Activated CD8-positive, alpha-beta memory T cell treated with anti-CD3 and anti-CD28 coated beads, Interleukin-2, amount 10 ng/mL, durations not matched to agents 7 days and 5 days (primary cell): ENCODE measurements at regions not wholly inside any gene's neighbourhood (a gene's known extent, or its start where the extent isn't known, plus 50 kb on each side); places are given as distances from the start of the nearest gene placed in this dataset.

Experiments
- ATAC-seq: fragments of 150-1000 bp; cut with Tn5 transposase; one replicate; pipeline ENCODE4 v1.10.0; 2021; ENCODE audit warnings: moderate library complexity
- CTCF ChIA-PET: fragments of 350-600 bp; sonication (Branson Sonifier 250); formaldehyde crosslinking; loops from one replicate; lab custom pipeline; 2021; ENCODE audit warnings: antibody characterized with exemption; lab: Charles Lee
- DNase-seq: peaks from one replicate; pipeline ENCODE4 v3.0.0-alpha.2; 2020
- H3K27ac Mint-ChIP-seq: one replicate; pipeline ENCODE4 v1.8.0; 2021; ENCODE audit warnings: mild to moderate bottlenecking, mixed read lengths
- H3K27me3 Mint-ChIP-seq: one replicate; pipeline ENCODE4 v1.8.0; 2021; ENCODE audit warnings: mixed read lengths
- H3K36me3 Mint-ChIP-seq: one replicate; pipeline ENCODE4 v1.8.0; 2021; ENCODE audit warnings: mild to moderate bottlenecking, mixed read lengths
- H3K4me1 Mint-ChIP-seq: one replicate; pipeline ENCODE4 v1.8.0; 2021; ENCODE audit warnings: mixed read lengths
- H3K4me3 Mint-ChIP-seq: one replicate; pipeline ENCODE4 v1.8.0; 2021; ENCODE audit warnings: mild to moderate bottlenecking, moderate library complexity, mixed read lengths
- H3K9me3 Mint-ChIP-seq: one replicate; pipeline ENCODE4 v1.8.0; 2022; ENCODE audit warnings: low read depth, mixed read lengths

DNA sequence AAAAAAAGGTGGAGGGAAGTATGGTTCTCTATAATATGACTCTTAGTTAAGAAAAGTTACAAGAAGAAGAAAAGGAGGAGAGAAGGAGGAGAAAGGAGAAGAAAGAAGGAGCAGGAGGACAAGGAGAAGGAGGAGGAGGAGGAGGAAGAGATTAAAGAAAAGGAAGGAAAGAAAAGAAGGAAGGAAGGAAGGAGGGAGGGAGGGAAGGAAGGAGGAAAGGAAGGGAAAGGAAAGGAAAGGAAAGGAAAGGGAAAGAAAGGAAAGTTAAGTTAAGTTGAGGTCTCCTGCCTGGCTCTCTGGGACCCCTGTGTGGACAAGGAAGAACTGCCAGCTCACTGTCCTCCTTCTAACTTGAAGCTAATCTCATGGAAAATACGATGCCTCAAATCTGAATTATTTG, 429.5 kb downstream of the TSHZ3 start:
- H3K4me1 Mint-ChIP-seq, result no peaks in the 10 kb centered on the region
- peaks cover 2% of the 10 kb centered on the region for H3K27me3 Mint-ChIP-seq
- DNase-seq, result no peak
- CTCF ChIA-PET, result no interaction called here
- no peak overlapping the region for H3K4me3 Mint-ChIP-seq
- no peak overlapping the region for H3K27ac Mint-ChIP-seq
- no peaks in the 10 kb centered on the region for H3K9me3 Mint-ChIP-seq
- ATAC-seq, result no peak
- no peaks in the 10 kb centered on the region for H3K36me3 Mint-ChIP-seq

GRCh38 chr19:30916238-30916637, 433.0 kb downstream of the TSHZ3 start:
- H3K27me3 Mint-ChIP-seq, result peaks cover 3% of the 10 kb centered on the region
- no peak overlapping the region for H3K27ac Mint-ChIP-seq
- ATAC-seq (no peak), DNase-seq (no peak)
- H3K4me1 Mint-ChIP-seq, result no peaks in the 10 kb centered on the region
- CTCF ChIA-PET, result no interaction called here
- no peak overlapping the region for H3K4me3 Mint-ChIP-seq
- no peaks in the 10 kb centered on the region for H3K9me3 Mint-ChIP-seq
- no peaks in the 10 kb centered on the region for H3K36me3 Mint-ChIP-seq

DNA sequence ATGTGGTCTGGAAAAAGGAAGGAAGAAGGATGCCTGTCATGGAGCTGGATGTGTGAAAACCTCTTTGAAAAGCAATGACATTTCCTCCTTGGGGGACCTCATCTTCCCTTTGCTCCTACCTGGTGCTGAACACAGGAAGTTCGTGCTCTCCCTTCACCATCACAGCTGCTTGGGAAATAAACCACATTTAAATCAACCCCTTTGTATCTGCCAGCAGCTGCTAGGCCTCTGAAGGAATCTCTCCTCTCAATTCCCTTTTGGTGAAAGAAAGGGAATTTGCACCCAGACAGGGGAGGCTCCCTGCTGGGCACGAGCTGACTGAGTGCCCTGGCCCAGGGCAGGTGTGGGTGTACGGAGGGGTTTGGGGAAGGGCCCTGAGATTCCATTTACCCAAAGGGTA, 437.7 kb downstream of the TSHZ3 start:
- Mint-ChIP-seq H3K27me3 (peaks cover 3% of the 10 kb centered on the region), H3K9me3 (no peaks in the 10 kb centered on the region), H3K4me1 (no peaks in the 10 kb centered on the region), H3K27ac (no peak overlapping the region), H3K4me3 (no peak overlapping the region), H3K36me3 (no peaks in the 10 kb centered on the region)
- ATAC-seq (no peak), DNase-seq (no peak)
- CTCF ChIA-PET, result no interaction called here

DNA sequence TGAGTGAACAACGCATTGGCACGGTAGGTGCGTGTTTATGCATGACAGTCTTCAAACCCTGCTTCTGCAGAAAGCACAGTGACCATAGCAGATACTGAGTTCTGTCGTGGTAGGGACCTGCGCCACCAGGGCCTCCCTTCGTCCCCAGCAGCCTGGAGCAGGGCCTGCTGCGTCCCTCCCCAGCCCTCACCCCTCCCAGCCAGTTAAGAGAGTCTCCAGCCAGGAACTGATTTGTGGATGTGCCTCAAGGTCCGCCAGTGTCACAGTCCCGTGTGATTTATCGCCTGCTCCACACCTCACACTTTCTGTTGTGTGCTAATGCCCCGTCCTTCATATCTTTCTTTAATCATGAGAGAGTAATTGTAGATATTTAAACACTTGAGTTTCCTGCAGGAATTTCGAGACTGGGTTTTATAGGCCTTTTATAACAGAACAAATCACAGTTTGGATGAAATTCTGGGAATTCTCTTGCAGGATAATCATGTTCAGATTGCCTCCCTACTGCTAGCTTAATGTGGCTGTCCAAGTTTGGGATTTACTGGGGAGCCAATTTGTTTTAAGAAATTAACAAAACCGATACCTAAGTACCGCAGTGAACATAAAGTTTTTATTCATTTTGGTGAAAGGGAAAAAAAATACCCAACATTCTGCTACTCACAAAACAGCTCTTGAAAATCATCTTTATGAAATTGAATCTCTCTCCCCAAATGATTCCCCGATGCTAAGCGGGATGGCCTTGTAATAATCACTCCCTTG, 438.6 kb downstream of the TSHZ3 start:
- Mint-ChIP-seq H3K4me3 (no peak overlapping the region), H3K27ac (no peak overlapping the region), H3K4me1 (no peaks in the 10 kb centered on the region), H3K9me3 (no peaks in the 10 kb centered on the region), H3K36me3 (no peaks in the 10 kb centered on the region), H3K27me3 (peaks cover 3% of the 10 kb centered on the region)
- ATAC-seq (no peak), DNase-seq (no peak)
- CTCF ChIA-PET, result no interaction called here

GRCh38 chr19:30909216-30909615, 440.0 kb downstream of the TSHZ3 start:
- no peak overlapping the region for H3K27ac Mint-ChIP-seq
- no peaks in the 10 kb centered on the region for H3K4me1 Mint-ChIP-seq
- DNase-seq (no peak), ATAC-seq (no peak)
- no peaks in the 10 kb centered on the region for H3K27me3 Mint-ChIP-seq
- CTCF ChIA-PET, result no interaction called here
- no peaks in the 10 kb centered on the region for H3K36me3 Mint-ChIP-seq
- no peak overlapping the region for H3K4me3 Mint-ChIP-seq
- H3K9me3 Mint-ChIP-seq, result no peaks in the 10 kb centered on the region

- CTCF ChIA-PET, result no interaction called here
- ATAC-seq (no peak), DNase-seq (no peak)
- Mint-ChIP-seq H3K9me3 (no peaks in the 10 kb centered on the region), H3K36me3 (no peaks in the 10 kb centered on the region), H3K4me1 (no peaks in the 10 kb centered on the region), H3K27me3 (no peaks in the 10 kb centered on the region), H3K27ac (no peak overlapping the region), H3K4me3 (no peak overlapping the region)
Observed at GRCh38 chr19:30908262-30908771, 440.9 kb downstream of the TSHZ3 start.

GRCh38 chr19:30906871-30907270, 442.4 kb downstream of the TSHZ3 start:
- Mint-ChIP-seq H3K27me3 (no peaks in the 10 kb centered on the region), H3K4me1 (no peaks in the 10 kb centered on the region), H3K36me3 (no peaks in the 10 kb centered on the region), H3K4me3 (no peak overlapping the region), H3K27ac (no peak overlapping the region), H3K9me3 (no peaks in the 10 kb centered on the region)
- ATAC-seq, result no peak
- no peak for DNase-seq
- CTCF ChIA-PET, result no interaction called here

GRCh38 chr19:30900051-30900450, 449.2 kb downstream of the TSHZ3 start:
- CTCF ChIA-PET, result no interaction called here
- Mint-ChIP-seq H3K4me3 (no peak overlapping the region), H3K27me3 (no peaks in the 10 kb centered on the region), H3K27ac (no peak overlapping the region), H3K9me3 (no peaks in the 10 kb centered on the region), H3K4me1 (no peaks in the 10 kb centered on the region), H3K36me3 (no peaks in the 10 kb centered on the region)
- ATAC-seq (no peak), DNase-seq (no peak)

DNA sequence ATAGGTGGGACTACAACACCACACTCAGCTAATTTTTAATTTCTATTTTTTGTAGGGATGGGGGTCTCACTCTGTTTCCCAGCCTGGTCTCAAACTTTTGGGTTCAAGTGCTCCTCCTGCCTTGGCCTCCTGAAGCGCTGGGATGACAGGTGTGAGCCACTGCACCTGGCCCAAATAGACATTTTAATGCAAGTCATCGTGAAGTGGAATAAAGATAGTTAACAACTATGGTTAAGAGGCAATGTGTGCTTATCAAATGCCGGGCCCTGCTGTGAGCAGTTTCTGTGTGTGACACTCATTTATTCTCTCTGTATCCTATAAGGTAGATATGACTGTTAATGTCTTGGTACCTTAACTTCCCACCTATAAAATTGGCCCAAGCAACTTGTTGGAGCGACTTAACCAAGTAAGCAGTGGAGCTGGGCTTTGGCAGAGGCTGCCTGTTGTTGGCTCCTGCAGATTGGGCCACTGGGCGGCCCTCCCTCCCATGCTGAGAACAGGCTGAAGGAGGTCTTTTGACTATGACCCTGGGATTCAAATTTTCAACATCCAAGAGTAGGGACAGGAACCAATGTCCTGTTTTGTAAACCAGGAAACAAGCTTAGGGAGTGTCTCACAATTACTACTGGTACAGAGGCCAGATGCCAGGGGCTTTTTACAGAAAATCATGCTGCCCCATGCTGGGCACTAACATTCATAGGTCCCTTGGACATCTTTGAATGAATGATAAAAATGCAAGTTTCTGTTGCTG, 450.7 kb downstream of the TSHZ3 start:
- ATAC-seq, result no peak
- no peak for DNase-seq
- Mint-ChIP-seq H3K36me3 (no peaks in the 10 kb centered on the region), H3K27me3 (no peaks in the 10 kb centered on the region), H3K4me1 (no peaks in the 10 kb centered on the region), H3K27ac (no peak overlapping the region), H3K9me3 (no peaks in the 10 kb centered on the region), H3K4me3 (no peak overlapping the region)
- CTCF ChIA-PET, result no interaction called here

DNA sequence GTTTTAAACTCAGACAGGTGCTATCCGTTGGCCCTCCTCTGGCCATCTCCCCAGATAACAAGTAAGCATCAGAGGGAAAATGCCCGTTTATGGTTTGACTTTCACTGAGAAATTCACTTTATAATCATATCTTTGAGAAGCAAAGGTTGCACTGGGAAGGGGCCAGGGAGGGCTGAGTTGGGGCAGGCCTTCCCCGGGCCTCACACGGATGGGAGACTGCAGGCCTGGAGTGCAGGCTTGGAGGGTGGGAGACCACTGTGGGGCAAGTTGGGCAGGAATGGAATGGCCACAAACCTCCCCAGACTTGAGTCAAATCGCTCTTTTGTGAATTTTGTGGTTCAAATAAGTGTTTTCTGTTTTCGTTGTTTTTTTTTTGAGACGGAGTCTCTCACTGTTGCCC, 451.7 kb downstream of the TSHZ3 start:
- Mint-ChIP-seq H3K27ac (no peak overlapping the region), H3K9me3 (no peaks in the 10 kb centered on the region), H3K4me1 (no peaks in the 10 kb centered on the region), H3K36me3 (no peaks in the 10 kb centered on the region), H3K27me3 (no peaks in the 10 kb centered on the region), H3K4me3 (no peak overlapping the region)
- ATAC-seq (no peak), DNase-seq (no peak)
- CTCF ChIA-PET, result no interaction called here

- no peaks in the 10 kb centered on the region for H3K9me3 Mint-ChIP-seq
- no peaks in the 10 kb centered on the region for H3K4me1 Mint-ChIP-seq
- H3K36me3 Mint-ChIP-seq, result no peaks in the 10 kb centered on the region
- CTCF ChIA-PET, result no interaction called here
- no peak overlapping the region for H3K4me3 Mint-ChIP-seq
- no peak for DNase-seq
- no peak overlapping the region for H3K27ac Mint-ChIP-seq
- no peaks in the 10 kb centered on the region for H3K27me3 Mint-ChIP-seq
- no peak for ATAC-seq
Observed at GRCh38 chr19:30897034-30897433, 452.2 kb downstream of the TSHZ3 start.

- Mint-ChIP-seq H3K4me3 (no peak overlapping the region), H3K36me3 (no peaks in the 10 kb centered on the region), H3K27me3 (no peaks in the 10 kb centered on the region), H3K27ac (no peak overlapping the region), H3K9me3 (no peaks in the 10 kb centered on the region), H3K4me1 (no peaks in the 10 kb centered on the region)
- ATAC-seq, result no peak
- no peak for DNase-seq
- CTCF ChIA-PET, result no interaction called here
Observed at GRCh38 chr19:30896554-30896953, 452.7 kb downstream of the TSHZ3 start.

- CTCF ChIA-PET, result no interaction called here
- Mint-ChIP-seq H3K27me3 (no peaks in the 10 kb centered on the region), H3K36me3 (no peaks in the 10 kb centered on the region), H3K9me3 (no peaks in the 10 kb centered on the region), H3K27ac (no peak overlapping the region), H3K4me3 (no peak overlapping the region), H3K4me1 (no peaks in the 10 kb centered on the region)
- DNase-seq, result no peak
- ATAC-seq, result no peak
Observed at GRCh38 chr19:30895946-30896345, 453.3 kb downstream of the TSHZ3 start.

- Mint-ChIP-seq H3K9me3 (no peaks in the 10 kb centered on the region), H3K27me3 (peaks cover 4% of the 10 kb centered on the region), H3K36me3 (no peaks in the 10 kb centered on the region), H3K27ac (no peak overlapping the region), H3K4me1 (no peaks in the 10 kb centered on the region), H3K4me3 (no peak overlapping the region)
- DNase-seq, result no peak
- CTCF ChIA-PET, result no interaction called here
- no peak for ATAC-seq
Observed at GRCh38 chr19:30891051-30891450, 458.2 kb downstream of the TSHZ3 start.
